ENCODE measurements at regions not wholly inside any gene's neighbourhood (a gene's known extent, or its start where the extent isn't known, plus 50 kb on each side); places are given as distances from the start of the nearest gene placed in this dataset.

GRCh38 chr5:30413540-30413939 is 779.9 kb upstream of the CDH6 start:
- H3K4me2 ChIP-seq (ENCODE audit: insufficient read depth, low read length) = no peak overlapping the region
- no peak overlapping the region for H3K9ac ChIP-seq (ENCODE audit: low read depth, low read length)
- H3K36me3 ChIP-seq (ENCODE audit: insufficient read depth, low read length) = no peaks in the 10 kb centered on the region
- no peaks in the 10 kb centered on the region for H3K9me3 ChIP-seq (ENCODE audit: insufficient read depth, low read length, severe bottlenecking)
- DNase-seq (no peak), ATAC-seq (ENCODE audit: insufficient read depth, low read depth) (no peak)
- no peaks in the 10 kb centered on the region for H3K4me1 ChIP-seq (ENCODE audit: insufficient read depth, low read length)
- H3K27me3 ChIP-seq (ENCODE audit: insufficient read depth, low read length, poor library complexity) = no peaks in the 10 kb centered on the region
- H2AFZ ChIP-seq (ENCODE audit: low read depth, low read length) = no peak overlapping the region
- H3K79me2 ChIP-seq (ENCODE audit: insufficient read depth, low read length) = no peaks in the 10 kb centered on the region
- no peak overlapping the region for H3K27ac ChIP-seq (ENCODE audit: low read length)
- no peaks in the 10 kb centered on the region for H4K20me1 ChIP-seq (ENCODE audit: insufficient read depth, low read length)
- TF ChIP-seq EZH2 (IDR thresholded peaks at IDR 0.05; ENCODE audit: borderline replicate concordance, low read depth, low read length, severe bottlenecking) (no peak), CTCF (IDR thresholded peaks at IDR 0.05; ENCODE audit: borderline replicate concordance, extremely low read depth, low read length, poor library complexity, severe bottlenecking) (no peak)
- H3K4me3 ChIP-seq (ENCODE audit: low read depth in 1 of 2, low read length in 2 of 2) = no peak overlapping the region

DNA sequence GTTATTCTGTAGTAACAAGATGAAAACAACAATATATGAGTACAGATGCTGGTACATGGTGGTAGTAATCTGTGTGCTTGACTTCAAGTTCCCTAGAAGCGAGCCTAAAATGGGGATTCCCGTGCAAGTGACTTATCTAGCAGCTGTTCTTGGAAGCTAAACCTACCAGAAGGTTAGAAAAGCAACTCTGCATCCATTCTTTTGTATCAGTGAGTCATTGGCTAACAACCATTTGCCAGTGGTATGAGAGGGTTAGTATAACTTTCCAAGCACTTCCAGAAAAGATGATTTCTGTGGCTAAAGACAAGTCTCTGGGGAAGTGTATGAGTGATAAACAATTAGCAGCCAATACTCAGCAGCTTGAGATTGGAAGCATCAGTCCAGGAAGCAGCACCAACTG is 787.7 kb upstream of the CDH6 start:
- DNase-seq = no peak
- TF ChIP-seq EZH2 (IDR thresholded peaks at IDR 0.05; ENCODE audit: borderline replicate concordance, low read depth, low read length, severe bottlenecking) (no peak), CTCF (IDR thresholded peaks at IDR 0.05; ENCODE audit: borderline replicate concordance, extremely low read depth, low read length, poor library complexity, severe bottlenecking) (no peak)
- no peak for ATAC-seq (ENCODE audit: insufficient read depth, low read depth)

DNA sequence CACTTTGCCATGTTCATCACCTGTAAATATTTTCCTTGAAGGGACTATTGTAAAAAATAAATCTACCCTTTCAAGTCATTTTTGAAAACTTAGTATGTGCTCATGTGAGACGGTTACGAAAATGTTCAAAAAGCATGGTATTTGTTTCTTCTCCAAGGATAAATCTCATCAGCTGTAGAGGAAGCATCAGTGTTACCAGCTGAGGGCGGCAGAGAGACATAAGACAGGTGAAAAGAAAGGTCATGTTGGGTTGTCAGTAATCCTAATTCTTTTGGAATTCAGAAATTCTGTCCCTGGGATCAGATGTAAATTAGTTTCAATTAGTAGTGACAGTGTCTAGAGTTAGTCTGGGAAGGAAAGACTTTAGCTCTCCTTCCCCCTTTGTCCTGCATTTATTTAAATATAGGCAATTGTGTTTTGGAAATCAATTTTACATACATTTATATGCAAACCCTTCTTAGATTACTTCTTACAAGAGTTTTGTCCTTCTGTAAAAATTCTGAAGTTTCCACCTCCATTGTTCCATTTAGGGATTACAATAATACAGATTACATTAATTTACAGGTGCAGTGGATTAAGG is 791.9 kb upstream of the CDH6 start:
- Histone ChIP-seq H4K20me1 (ENCODE audit: insufficient read depth, low read length) (no peaks in the 10 kb centered on the region), H3K79me2 (ENCODE audit: insufficient read depth, low read length) (no peaks in the 10 kb centered on the region), H3K27ac (ENCODE audit: low read length) (no peak overlapping the region), H3K36me3 (ENCODE audit: insufficient read depth, low read length) (no peaks in the 10 kb centered on the region), H3K4me3 (ENCODE audit: low read depth in 1 of 2, low read length in 2 of 2) (no peak overlapping the region), H3K27me3 (ENCODE audit: insufficient read depth, low read length, poor library complexity) (no peaks in the 10 kb centered on the region), H3K9ac (ENCODE audit: low read depth, low read length) (no peak overlapping the region), H3K4me2 (ENCODE audit: insufficient read depth, low read length) (no peak overlapping the region), H3K4me1 (ENCODE audit: insufficient read depth, low read length) (no peaks in the 10 kb centered on the region), H3K9me3 (ENCODE audit: insufficient read depth, low read length, severe bottlenecking) (no peaks in the 10 kb centered on the region), H2AFZ (ENCODE audit: low read depth, low read length) (no peak overlapping the region)
- ATAC-seq (ENCODE audit: insufficient read depth, low read depth) (no peak), DNase-seq (no peak)
- no peak for TF ChIP-seq EZH2 (IDR thresholded peaks at IDR 0.05; ENCODE audit: borderline replicate concordance, low read depth, low read length, severe bottlenecking)
- TF ChIP-seq CTCF (IDR thresholded peaks at IDR 0.05; ENCODE audit: borderline replicate concordance, extremely low read depth, low read length, poor library complexity, severe bottlenecking) = peak; percentile 45

More for the DNA sequence above, 787.7 kb upstream of the CDH6 start:
- Histone ChIP-seq H3K27me3 (ENCODE audit: insufficient read depth, low read length, poor library complexity) (no peaks in the 10 kb centered on the region), H4K20me1 (ENCODE audit: insufficient read depth, low read length) (no peaks in the 10 kb centered on the region), H3K27ac (ENCODE audit: low read length) (no peak overlapping the region), H3K79me2 (ENCODE audit: insufficient read depth, low read length) (no peaks in the 10 kb centered on the region), H3K9ac (ENCODE audit: low read depth, low read length) (no peak overlapping the region), H3K4me1 (ENCODE audit: insufficient read depth, low read length) (no peaks in the 10 kb centered on the region), H3K4me2 (ENCODE audit: insufficient read depth, low read length) (no peak overlapping the region), H2AFZ (ENCODE audit: low read depth, low read length) (no peak overlapping the region), H3K4me3 (ENCODE audit: low read depth in 1 of 2, low read length in 2 of 2) (no peak overlapping the region), H3K36me3 (ENCODE audit: insufficient read depth, low read length) (no peaks in the 10 kb centered on the region), H3K9me3 (ENCODE audit: insufficient read depth, low read length, severe bottlenecking) (no peaks in the 10 kb centered on the region)

GRCh38 chr5:30398423-30398822 is 795.1 kb upstream of the CDH6 start:
- Histone ChIP-seq H3K27me3 (ENCODE audit: insufficient read depth, low read length, poor library complexity) (no peaks in the 10 kb centered on the region), H3K9ac (ENCODE audit: low read depth, low read length) (no peak overlapping the region), H3K36me3 (ENCODE audit: insufficient read depth, low read length) (no peaks in the 10 kb centered on the region), H3K27ac (ENCODE audit: low read length) (no peak overlapping the region), H3K9me3 (ENCODE audit: insufficient read depth, low read length, severe bottlenecking) (no peaks in the 10 kb centered on the region), H3K4me2 (ENCODE audit: insufficient read depth, low read length) (no peak overlapping the region), H3K4me1 (ENCODE audit: insufficient read depth, low read length) (no peaks in the 10 kb centered on the region), H3K4me3 (ENCODE audit: low read depth in 1 of 2, low read length in 2 of 2) (no peak overlapping the region), H2AFZ (ENCODE audit: low read depth, low read length) (no peak overlapping the region), H3K79me2 (ENCODE audit: insufficient read depth, low read length) (no peaks in the 10 kb centered on the region), H4K20me1 (ENCODE audit: insufficient read depth, low read length) (no peaks in the 10 kb centered on the region)
- ATAC-seq (ENCODE audit: insufficient read depth, low read depth) (no peak), DNase-seq (no peak)
- TF ChIP-seq EZH2 (IDR thresholded peaks at IDR 0.05; ENCODE audit: borderline replicate concordance, low read depth, low read length, severe bottlenecking) = no peak
- no peak for TF ChIP-seq CTCF (IDR thresholded peaks at IDR 0.05; ENCODE audit: borderline replicate concordance, extremely low read depth, low read length, poor library complexity, severe bottlenecking)

Data from DND-41 (cell line).